ENCODE measurements at regions not wholly inside any gene's neighbourhood (a gene's known extent, or its start where the extent isn't known, plus 50 kb on each side); places are given as distances from the start of the nearest gene placed in this dataset.
"Not testable (repeated sequence)": the region's sequence is repeated elsewhere in the genome, so short reads cannot be mapped to it uniquely, and the experiment has no call there.

- no peak overlapping the region for H3K4me3 ChIP-seq (ENCODE audit: control extremely low read depth in 1 of 5, extremely low read depth in 1 of 5, insufficient read depth in 1 of 5, low read depth in 2 of 5, low read length in 4 of 5)
- ChIA-PET CTCF (no interaction called here), POLR2A (no interaction called here)
- H3K4me1 ChIP-seq (ENCODE audit: control insufficient read depth in 2 of 2, insufficient read depth in 2 of 2, low read length in 2 of 2), result no peaks in the 10 kb centered on the region
- H3K27me3 ChIP-seq (replicated peaks in 1 of 4; ENCODE audit: control extremely low read depth in 1 of 4, control insufficient read depth in 3 of 4, insufficient read depth in 4 of 4, low read length in 3 of 4), result no peaks in the 10 kb centered on the region
- H4K20me1 ChIP-seq (ENCODE audit: control insufficient read depth, insufficient read depth, low read length, poor library complexity, severe bottlenecking), result no peaks in the 10 kb centered on the region
- Mint-ChIP-seq H3K4me1 (no peaks in the 10 kb centered on the region), H3K27me3 (no peaks in the 10 kb centered on the region), H3K9me3 (ENCODE audit: insufficient read depth) (no peaks in the 10 kb centered on the region), H3K4me3 (no peak overlapping the region), H3K27ac (no peak overlapping the region)
- ATAC-seq (ENCODE audit: low read depth) (no peak), DNase-seq (no peak)
- TF ChIP-seq CTCF (IDR thresholded peaks at IDR 0.05), result no peak
- TF ChIP-seq EZH2 (IDR thresholded peaks at IDR 0.05; ENCODE audit: borderline replicate concordance, insufficient read depth, low read depth, low read length, poor library complexity, severe bottlenecking), result no peak
- no peak overlapping the region for H2AFZ ChIP-seq (ENCODE audit: insufficient read depth, low read depth, low read length, poor library complexity, severe bottlenecking)
- no peaks in the 10 kb centered on the region for H3K9me3 ChIP-seq (ENCODE audit: control extremely low read depth in 1 of 3, control insufficient read depth in 2 of 3, insufficient read depth in 1 of 3, low read length in 2 of 3)
- WGBS (ENCODE audit: insufficient coverage), result 93% methylated on average over 4 of the region's 4 CpGs
- no peak overlapping the region for H3K4me2 ChIP-seq (replicated peaks; ENCODE audit: low read depth, low read length, poor library complexity, severe bottlenecking)
- no peak overlapping the region for H3K27ac ChIP-seq (ENCODE audit: low read length in 2 of 2)
- no peaks in the 10 kb centered on the region for H3K79me2 ChIP-seq (ENCODE audit: control insufficient read depth, insufficient read depth, low read length)
- no peaks in the 10 kb centered on the region for H3K36me3 ChIP-seq (replicated peaks in 1 of 2; ENCODE audit: control extremely low read depth in 1 of 2, control insufficient read depth in 1 of 2, extremely low read depth in 1 of 2, insufficient read depth in 2 of 2, low read length in 1 of 2)
- intact Hi-C loops (cut with micrococcal nuclease), result no loop called here
- no peak overlapping the region for H3K9ac ChIP-seq (ENCODE audit: low read length)
These were observed 141.0 kb upstream of the ARHGEF26 start for GRCh38 chr3:153980252-153980590.

- H4K20me1 ChIP-seq (ENCODE audit: control insufficient read depth, insufficient read depth, low read length, poor library complexity, severe bottlenecking); H3K4me3 ChIP-seq (ENCODE audit: control extremely low read depth in 1 of 5, extremely low read depth in 1 of 5, insufficient read depth in 1 of 5, low read depth in 2 of 5, low read length in 4 of 5); H3K9ac ChIP-seq (ENCODE audit: low read length); H3K79me2 ChIP-seq (ENCODE audit: control insufficient read depth, insufficient read depth, low read length); intact Hi-C loops (cut with micrococcal nuclease); H3K27me3 ChIP-seq (replicated peaks in 1 of 4; ENCODE audit: control extremely low read depth in 1 of 4, control insufficient read depth in 3 of 4, insufficient read depth in 4 of 4, low read length in 3 of 4); H3K36me3 ChIP-seq (replicated peaks in 1 of 2; ENCODE audit: control extremely low read depth in 1 of 2, control insufficient read depth in 1 of 2, extremely low read depth in 1 of 2, insufficient read depth in 2 of 2, low read length in 1 of 2); H2AFZ ChIP-seq (ENCODE audit: insufficient read depth, low read depth, low read length, poor library complexity, severe bottlenecking); H3K4me3 Mint-ChIP-seq; H3K27ac Mint-ChIP-seq; DNase-seq; H3K27me3 Mint-ChIP-seq; H3K4me2 ChIP-seq (replicated peaks; ENCODE audit: low read depth, low read length, poor library complexity, severe bottlenecking); ATAC-seq (ENCODE audit: low read depth); H3K9me3 ChIP-seq (ENCODE audit: control extremely low read depth in 1 of 3, control insufficient read depth in 2 of 3, insufficient read depth in 1 of 3, low read length in 2 of 3); H3K9me3 Mint-ChIP-seq (ENCODE audit: insufficient read depth); POLR2A ChIA-PET; H3K27ac ChIP-seq (ENCODE audit: low read length in 2 of 2); H3K4me1 Mint-ChIP-seq; CTCF ChIA-PET; H3K4me1 ChIP-seq (ENCODE audit: control insufficient read depth in 2 of 2, insufficient read depth in 2 of 2, low read length in 2 of 2): not testable (repeated sequence)
- WGBS (ENCODE audit: insufficient coverage), result no CpG with 5 or more reads among the region's 1 CpG
These were observed 123.8 kb upstream of the ARHGEF26 start for GRCh38 chr3:153997364-153997763.
